GM13977 (cell line): ENCODE measurements at regions not wholly inside any gene's neighbourhood (a gene's known extent, or its start where the extent isn't known, plus 50 kb on each side); places are given as distances from the start of the nearest gene placed in this dataset.

Experiments
- DNase-seq: peaks from one replicate; pipeline ENCODE4 v3.0.0; 2012; ENCODE audit warnings: low spot score
- CTCF ChIP-seq: IDR thresholded peaks from 2 replicates; pipeline ENCODE4 v1.5.1; 2012; ENCODE audit warnings: mild to moderate bottlenecking, control low read depth; ENCODE audit not compliant: insufficient read depth; ENCODE audit errors: extremely low read depth, missing control alignments
- in situ Hi-C: fragments of 300-500 bp; cut with MboI; formaldehyde crosslinking; loops from one replicate; pipeline ENCODE4 v1.12.0; 2022; ENCODE audit warnings: low sequenced_read_pairs, low pct_unique_long_range_greater_than_20kb, mixed read lengths, inconsistent platforms; ENCODE audit not compliant: unreplicated experiment

GRCh38 chr3:67788396-67788795 lies 134.0 kb upstream of the SUCLG2 start:
- TF ChIP-seq CTCF: no peak
- DNase-seq: no peak
- in situ Hi-C loops: loop anchor here (10.0 kb wide), 1 partner anchor 404 kb away; no protein-coding TSS in a partner anchor

- TF ChIP-seq CTCF: no peak
- in situ Hi-C loops: loop anchor here (10.0 kb wide), 1 partner anchor 399 kb away; no protein-coding TSS in a partner anchor
- no peak for DNase-seq
Measured at GRCh38 chr3:67783281-67784250, 129.2 kb upstream of the SUCLG2 start.

GRCh38 chr3:67781871-67782270 lies 127.5 kb upstream of the SUCLG2 start:
- no peak for TF ChIP-seq CTCF
- DNase-seq: no peak
- in situ Hi-C loops: loop anchor here (10.0 kb wide), 1 partner anchor 397 kb away; no protein-coding TSS in a partner anchor

GRCh38 chr3:67781218-67781617 lies 126.8 kb upstream of the SUCLG2 start:
- DNase-seq: no peak
- in situ Hi-C loops: loop anchor here (10.0 kb wide), 1 partner anchor 396 kb away; no protein-coding TSS in a partner anchor
- no peak for TF ChIP-seq CTCF

- TF ChIP-seq CTCF: no peak
- no peak for DNase-seq
- in situ Hi-C loops: no loop called here
Measured at GRCh38 chr3:67774676-67775075, 120.3 kb upstream of the SUCLG2 start.

GRCh38 chr3:67765575-67765974 lies 111.2 kb upstream of the SUCLG2 start:
- no peak for TF ChIP-seq CTCF
- in situ Hi-C loops: no loop called here
- DNase-seq: no peak
